ENCODE measurements at regions not wholly inside any gene's neighbourhood (a gene's known extent, or its start where the extent isn't known, plus 50 kb on each side); places are given as distances from the start of the nearest gene placed in this dataset.

DNA sequence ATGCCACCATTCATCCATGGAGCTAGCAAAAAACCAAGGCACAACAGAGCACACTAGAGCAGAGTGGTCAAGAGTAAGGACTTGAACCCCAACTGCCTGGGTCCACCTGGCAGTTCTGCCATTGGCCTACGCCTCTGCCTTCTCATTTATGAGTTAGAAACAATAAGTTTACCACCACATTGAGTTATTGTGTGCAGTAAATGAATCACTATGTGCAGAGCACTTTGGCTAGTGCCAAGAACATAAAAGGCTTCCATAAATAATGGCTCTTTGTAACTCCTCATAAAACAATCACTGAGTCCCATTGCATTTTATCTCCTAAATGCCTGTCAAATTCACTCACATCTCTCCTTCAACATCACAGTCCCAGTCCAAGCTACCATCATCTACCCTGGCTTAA, 86.3 kb downstream of the OTX2 start:
- Histone ChIP-seq H2AK5ac (ENCODE audit: low read length) (no peak overlapping the region), H3K79me1 (ENCODE audit: low read length) (no peaks in the 10 kb centered on the region), H3K18ac (ENCODE audit: low read length) (no peak overlapping the region), H3K27ac (ENCODE audit: low read depth, low read length) (no peak overlapping the region), H2BK120ac (ENCODE audit: insufficient read depth, low read length, poor library complexity) (no peak overlapping the region), H4K8ac (ENCODE audit: low read depth, low read length) (no peak overlapping the region), H3K4me1 (ENCODE audit: control insufficient read depth in 1 of 2, insufficient read depth in 2 of 2, low read length in 2 of 2) (no peaks in the 10 kb centered on the region), H3K23ac (ENCODE audit: low read length) (no peak overlapping the region), H3K4me2 (ENCODE audit: low read length) (no peak overlapping the region), H3K79me2 (ENCODE audit: control insufficient read depth, insufficient read depth, low read length, poor library complexity) (no peaks in the 10 kb centered on the region), H3K4ac (ENCODE audit: low read depth, low read length) (no peak overlapping the region), H3K9ac (ENCODE audit: low read length) (no peak overlapping the region), H2BK5ac (ENCODE audit: low read depth, low read length, poor library complexity) (no peak overlapping the region), H3K27me3 (ENCODE audit: insufficient read depth, low read length) (no peaks in the 10 kb centered on the region), H4K12ac (ENCODE audit: low read depth, low read length) (no peak overlapping the region), H3K14ac (ENCODE audit: low read length) (no peak overlapping the region), H4K91ac (ENCODE audit: low read depth, low read length) (no peak overlapping the region), H3K4me3 (ENCODE audit: low read depth, low read length) (no peak overlapping the region), H2BK12ac (ENCODE audit: low read length) (no peak overlapping the region), H2AFZ (ENCODE audit: insufficient read depth, low read length, poor library complexity) (no peak overlapping the region), H3K36me3 (ENCODE audit: control insufficient read depth in 1 of 2, insufficient read depth in 2 of 2, low read length in 2 of 2) (no peaks in the 10 kb centered on the region), H3K9me3 (ENCODE audit: insufficient read depth, low read depth, low read length) (no peaks in the 10 kb centered on the region)
- no peak for DNase-seq
- WGBS (ENCODE audit: extremely low coverage, insufficient coverage, insufficient read length) = no CpG with 5 or more reads among the region's 1 CpG

DNA sequence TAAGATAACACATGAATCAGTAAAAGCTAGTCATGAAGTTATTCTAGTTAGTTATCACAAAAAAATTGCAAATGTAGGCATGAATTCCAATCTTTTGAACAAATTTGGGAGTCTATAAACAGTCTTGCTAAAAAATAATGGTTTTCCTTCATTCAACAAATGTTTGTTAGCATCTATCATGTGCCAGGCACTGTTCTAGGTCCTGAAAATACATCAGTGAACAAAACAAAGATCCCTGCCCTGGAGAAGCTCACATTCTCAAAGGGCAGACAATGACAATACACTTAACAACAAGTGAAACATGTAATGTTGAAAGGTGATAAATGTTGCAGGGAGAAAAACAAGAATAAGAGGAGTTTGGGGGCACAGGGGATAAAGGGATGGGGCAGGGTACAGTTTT, 86.9 kb downstream of the OTX2 start:
- Histone ChIP-seq H2BK12ac (ENCODE audit: low read length) (no peak overlapping the region), H3K79me2 (ENCODE audit: control insufficient read depth, insufficient read depth, low read length, poor library complexity) (no peaks in the 10 kb centered on the region), H2AFZ (ENCODE audit: insufficient read depth, low read length, poor library complexity) (no peak overlapping the region), H3K4ac (ENCODE audit: low read depth, low read length) (no peak overlapping the region), H2BK120ac (ENCODE audit: insufficient read depth, low read length, poor library complexity) (no peak overlapping the region), H3K23ac (ENCODE audit: low read length) (no peak overlapping the region), H3K4me1 (ENCODE audit: control insufficient read depth in 1 of 2, insufficient read depth in 2 of 2, low read length in 2 of 2) (no peaks in the 10 kb centered on the region), H3K79me1 (ENCODE audit: low read length) (no peaks in the 10 kb centered on the region), H3K4me3 (ENCODE audit: low read depth, low read length) (no peak overlapping the region), H2AK5ac (ENCODE audit: low read length) (no peak overlapping the region), H3K14ac (ENCODE audit: low read length) (no peak overlapping the region), H3K4me2 (ENCODE audit: low read length) (no peak overlapping the region), H4K91ac (ENCODE audit: low read depth, low read length) (no peak overlapping the region), H4K12ac (ENCODE audit: low read depth, low read length) (no peak overlapping the region), H3K36me3 (ENCODE audit: control insufficient read depth in 1 of 2, insufficient read depth in 2 of 2, low read length in 2 of 2) (no peaks in the 10 kb centered on the region), H3K9me3 (ENCODE audit: insufficient read depth, low read depth, low read length) (no peaks in the 10 kb centered on the region), H3K9ac (ENCODE audit: low read length) (no peak overlapping the region), H3K18ac (ENCODE audit: low read length) (no peak overlapping the region), H3K27me3 (ENCODE audit: insufficient read depth, low read length) (no peaks in the 10 kb centered on the region), H4K8ac (ENCODE audit: low read depth, low read length) (no peak overlapping the region), H3K27ac (ENCODE audit: low read depth, low read length) (no peak overlapping the region), H2BK5ac (ENCODE audit: low read depth, low read length, poor library complexity) (no peak overlapping the region)
- no peak for DNase-seq

DNA sequence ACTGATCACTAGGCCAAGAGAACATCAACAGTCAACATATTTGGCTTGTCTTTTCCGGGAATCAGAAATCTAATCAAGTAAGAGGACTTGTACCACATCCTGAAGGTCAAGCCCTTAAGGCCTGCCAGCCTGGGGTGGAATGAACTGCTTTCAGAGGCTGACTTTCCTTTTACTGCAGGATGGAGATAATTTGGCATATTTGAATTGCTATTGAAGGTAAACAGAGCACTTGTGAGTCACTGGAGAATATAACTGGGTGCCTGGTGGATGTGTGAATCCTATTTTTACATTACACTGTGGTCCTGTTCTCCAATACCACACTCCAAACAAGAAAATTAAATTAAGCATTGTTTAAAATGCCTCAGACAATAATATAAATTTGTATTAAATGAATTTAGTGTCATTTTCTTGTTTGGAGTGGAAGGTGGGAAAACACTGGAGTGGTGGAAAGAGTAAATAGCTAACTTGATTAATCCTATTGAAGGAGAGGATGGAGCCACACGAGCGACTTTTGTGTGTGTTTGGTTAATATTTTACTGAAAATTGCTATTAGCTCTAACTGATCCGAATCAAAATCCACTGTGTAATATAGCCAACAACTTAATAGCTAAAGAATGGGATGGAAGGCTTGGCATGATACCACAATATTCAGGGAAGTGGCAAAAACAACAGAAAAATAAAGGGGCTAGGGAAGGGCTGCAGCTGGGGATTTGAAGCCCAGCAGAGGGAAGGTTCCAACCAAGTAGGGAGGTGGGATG, 89.4 kb downstream of the OTX2 start:
- no peak overlapping the region for H4K8ac ChIP-seq (ENCODE audit: low read depth, low read length)
- no peaks in the 10 kb centered on the region for H3K4me1 ChIP-seq (ENCODE audit: control insufficient read depth in 1 of 2, insufficient read depth in 2 of 2, low read length in 2 of 2)
- no peak overlapping the region for H3K18ac ChIP-seq (ENCODE audit: low read length)
- no peak overlapping the region for H3K27ac ChIP-seq (ENCODE audit: low read depth, low read length)
- H3K36me3 ChIP-seq (ENCODE audit: control insufficient read depth in 1 of 2, insufficient read depth in 2 of 2, low read length in 2 of 2) = no peaks in the 10 kb centered on the region
- H3K79me1 ChIP-seq (ENCODE audit: low read length) = no peaks in the 10 kb centered on the region
- no peak overlapping the region for H2AK5ac ChIP-seq (ENCODE audit: low read length)
- H3K9ac ChIP-seq (ENCODE audit: low read length) = no peak overlapping the region
- H2BK12ac ChIP-seq (ENCODE audit: low read length) = no peak overlapping the region
- H3K4ac ChIP-seq (ENCODE audit: low read depth, low read length) = no peak overlapping the region
- H3K27me3 ChIP-seq (ENCODE audit: insufficient read depth, low read length) = no peaks in the 10 kb centered on the region
- H3K4me3 ChIP-seq (ENCODE audit: low read depth, low read length) = no peak overlapping the region
- no peak overlapping the region for H3K4me2 ChIP-seq (ENCODE audit: low read length)
- no peak overlapping the region for H2BK120ac ChIP-seq (ENCODE audit: insufficient read depth, low read length, poor library complexity)
- no peak for DNase-seq
- H3K9me3 ChIP-seq (ENCODE audit: insufficient read depth, low read depth, low read length) = no peaks in the 10 kb centered on the region
- H4K91ac ChIP-seq (ENCODE audit: low read depth, low read length) = no peak overlapping the region
- no peak overlapping the region for H2AFZ ChIP-seq (ENCODE audit: insufficient read depth, low read length, poor library complexity)
- no peak overlapping the region for H2BK5ac ChIP-seq (ENCODE audit: low read depth, low read length, poor library complexity)
- H3K23ac ChIP-seq (ENCODE audit: low read length) = no peak overlapping the region
- no peaks in the 10 kb centered on the region for H3K79me2 ChIP-seq (ENCODE audit: control insufficient read depth, insufficient read depth, low read length, poor library complexity)
- no peak overlapping the region for H4K12ac ChIP-seq (ENCODE audit: low read depth, low read length)
- H3K14ac ChIP-seq (ENCODE audit: low read length) = no peak overlapping the region
- no CpG with 5 or more reads among the region's 4 CpGs for WGBS (ENCODE audit: extremely low coverage, insufficient coverage, insufficient read length)

DNA sequence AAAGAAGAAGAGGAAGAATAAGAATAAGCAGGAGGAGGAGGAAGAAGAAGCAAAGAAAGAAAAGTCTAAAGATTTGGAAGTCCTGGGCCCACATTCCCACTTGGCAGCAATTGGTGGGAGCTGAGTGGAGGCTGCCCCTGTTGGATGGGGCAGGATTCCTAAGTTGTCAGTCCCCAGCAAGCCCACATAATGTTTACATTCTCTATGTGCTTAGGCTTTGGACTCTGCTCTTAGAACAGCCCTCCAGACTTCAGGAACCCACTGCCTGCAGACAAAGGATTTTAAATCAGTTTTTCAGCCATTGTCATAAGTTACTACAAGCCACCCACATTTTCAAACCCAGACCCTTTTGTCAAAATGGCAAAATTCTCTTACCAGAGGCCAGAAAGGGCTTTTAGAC, 92.0 kb downstream of the OTX2 start:
- Histone ChIP-seq H3K9ac (ENCODE audit: low read length) (no peak overlapping the region), H2AK5ac (ENCODE audit: low read length) (no peak overlapping the region), H4K91ac (ENCODE audit: low read depth, low read length) (no peak overlapping the region), H3K18ac (ENCODE audit: low read length) (no peak overlapping the region), H3K27me3 (ENCODE audit: insufficient read depth, low read length) (no peaks in the 10 kb centered on the region), H2BK12ac (ENCODE audit: low read length) (no peak overlapping the region), H3K27ac (ENCODE audit: low read depth, low read length) (no peak overlapping the region), H3K4me1 (ENCODE audit: control insufficient read depth in 1 of 2, insufficient read depth in 2 of 2, low read length in 2 of 2) (no peaks in the 10 kb centered on the region), H4K12ac (ENCODE audit: low read depth, low read length) (no peak overlapping the region), H3K79me2 (ENCODE audit: control insufficient read depth, insufficient read depth, low read length, poor library complexity) (no peaks in the 10 kb centered on the region), H3K36me3 (ENCODE audit: control insufficient read depth in 1 of 2, insufficient read depth in 2 of 2, low read length in 2 of 2) (no peaks in the 10 kb centered on the region), H2AFZ (ENCODE audit: insufficient read depth, low read length, poor library complexity) (no peak overlapping the region), H3K79me1 (ENCODE audit: low read length) (no peaks in the 10 kb centered on the region), H2BK5ac (ENCODE audit: low read depth, low read length, poor library complexity) (no peak overlapping the region), H2BK120ac (ENCODE audit: insufficient read depth, low read length, poor library complexity) (no peak overlapping the region), H3K4ac (ENCODE audit: low read depth, low read length) (no peak overlapping the region), H3K9me3 (ENCODE audit: insufficient read depth, low read depth, low read length) (peaks cover 2% of the 10 kb centered on the region), H3K23ac (ENCODE audit: low read length) (no peak overlapping the region), H3K4me3 (ENCODE audit: low read depth, low read length) (no peak overlapping the region), H3K14ac (ENCODE audit: low read length) (no peak overlapping the region), H4K8ac (ENCODE audit: low read depth, low read length) (no peak overlapping the region), H3K4me2 (ENCODE audit: low read length) (no peak overlapping the region)
- no peak for DNase-seq
